H1 (cell line): ENCODE measurements at regions not wholly inside any gene's neighbourhood (a gene's known extent, or its start where the extent isn't known, plus 50 kb on each side); places are given as distances from the start of the nearest gene placed in this dataset.

Source experiments
- CTCF ChIA-PET: fragments of 300-600 bp; sonication (Branson Sonifier 250); formaldehyde crosslinking; loops from one replicate; lab custom pipeline; 2021; ENCODE audit not compliant: partially characterized antibody; lab: Charles Lee
- POLR2A ChIA-PET: fragments of 300-600 bp; sonication (Branson Sonifier 250); formaldehyde crosslinking; loops from one replicate; lab custom pipeline; 2021; ENCODE audit warnings: inconsistent platforms; ENCODE audit not compliant: partially characterized antibody; lab: Charles Lee
- DNase-seq, 2 experiments: peaks; one replicate each; pipeline versions ENCODE4 v3.0.0 to v3.0.0-alpha.2; 2010 to 2022; ENCODE audit warnings: low spot score in 2 of 2, low read depth in 1 of 2, mixed read lengths in 1 of 2
- FAIRE-seq: peaks from 2 replicates; lab custom pipeline; 2011; peaks lifted over from hg19 to GRCh38; lab: Jason Lieb, UNC
- H2AFZ ChIP-seq: 2 replicates; pipeline ENCODE4 v1.8.1; 2012; ENCODE audit warnings: low read length, inconsistent platforms
- H2AK5ac ChIP-seq: 2 replicates; pipeline ENCODE4 v1.6.1; 2013; ENCODE audit warnings: low read depth, low read length
- H2BK120ac ChIP-seq: replicated peaks from 2 replicates; pipeline ENCODE3; 2013; ENCODE audit warnings: low read depth, low read length, inconsistent platforms
- H2BK12ac ChIP-seq: 2 replicates; pipeline ENCODE4 v1.6.1; 2013; ENCODE audit warnings: low read depth, low read length
- H2BK15ac ChIP-seq: 2 replicates; pipeline ENCODE4 v1.6.1; 2013; ENCODE audit warnings: low read length
- H2BK20ac ChIP-seq: 2 replicates; pipeline ENCODE4 v1.6.1; 2013; ENCODE audit warnings: low read length
- H2BK5ac ChIP-seq: 2 replicates; pipeline ENCODE4 v1.6.1; 2013; ENCODE audit warnings: low read depth, low read length
- H3K14ac ChIP-seq: 2 replicates; pipeline ENCODE4 v1.6.1; 2013; ENCODE audit warnings: inconsistent platforms; ENCODE audit not compliant: insufficient read length
- H3K18ac ChIP-seq: 2 replicates; pipeline ENCODE4 v1.6.1; 2013; ENCODE audit warnings: low read length; ENCODE audit errors: extremely low read depth
- H3K23ac ChIP-seq: 2 replicates; pipeline ENCODE4 v1.6.1; 2013; ENCODE audit warnings: inconsistent platforms; ENCODE audit not compliant: insufficient read length
- H3K23me2 ChIP-seq: 2 replicates; pipeline ENCODE4 v1.6.1; 2013; ENCODE audit warnings: low read depth, low read length
- H3K27ac ChIP-seq: 2 replicates; pipeline ENCODE4 v1.6.1; 2011; ENCODE audit warnings: low read depth, low read length, inconsistent platforms
- H3K27me3 ChIP-seq, 4 experiments: replicated peaks in 1 of 4; 1 replicate in 1 of 4; 2 replicates in 3 of 4; pipeline versions ENCODE4 v1.6.1 to v1.8.1; 2011 to 2013; ENCODE audit warnings: low read length in 3 of 4, mild to moderate bottlenecking in 3 of 4, inconsistent platforms in 2 of 4, mixed read lengths in 2 of 4, moderate library complexity in 1 of 4; ENCODE audit not compliant: control insufficient read depth in 3 of 4, insufficient read depth in 3 of 4; ENCODE audit errors: extremely low read depth in 1 of 4
- H3K36me3 ChIP-seq, 4 experiments: 2 replicates each; pipeline versions ENCODE4 v1.6.1 to v1.8.1; 2011 to 2013; ENCODE audit warnings: mild to moderate bottlenecking in 4 of 4, low read length in 3 of 4, moderate library complexity in 2 of 4, control low read depth in 1 of 4, inconsistent platforms in 1 of 4; ENCODE audit not compliant: insufficient read depth in 4 of 4, control insufficient read depth in 2 of 4
- H3K4ac ChIP-seq: replicated peaks from 2 replicates; pipeline ENCODE3; 2013; ENCODE audit warnings: low read length, low read depth, mixed read lengths, inconsistent platforms; ENCODE audit not compliant: insufficient read length
- H3K4me1 ChIP-seq, 4 experiments: replicated peaks in 1 of 4; 1 replicate in 1 of 4; 2 replicates in 3 of 4; pipeline versions ENCODE4 v1.6.1 to v1.8.1; 2011 to 2013; ENCODE audit warnings: low read length in 3 of 4, inconsistent platforms in 2 of 4, mixed read lengths in 1 of 4; ENCODE audit not compliant: insufficient read depth in 4 of 4, control insufficient read depth in 3 of 4
- H3K4me2 ChIP-seq, 2 experiments: 2 replicates each; pipeline versions ENCODE4 v1.6.1 to v1.8.1; 2011 to 2013; ENCODE audit warnings: low read depth in 2 of 2, low read length in 2 of 2, control low read depth in 1 of 2, inconsistent platforms in 1 of 2, mild to moderate bottlenecking in 1 of 2; ENCODE audit not compliant: insufficient read depth in 1 of 2
- H3K4me3 ChIP-seq, 4 experiments: fragments of 200-600, 300-600 bp in 1 of 4; sonication (generic), shearing (Covaris generic), sonication (Bioruptor Twin) in 1 of 4; 2 replicates each; pipeline versions ENCODE4 v1.5.1 to v1.8.1; 2011 to 2016; ENCODE audit warnings: low read length in 4 of 4, low read depth in 3 of 4, control low read depth in 2 of 4, inconsistent platforms in 2 of 4, mild to moderate bottlenecking in 2 of 4, mixed read lengths in 1 of 4, moderate library complexity in 1 of 4; ENCODE audit not compliant: insufficient read depth in 2 of 4; ENCODE audit errors: extremely low read depth in 1 of 4
- H3K56ac ChIP-seq: replicated peaks from 2 replicates; pipeline ENCODE3; 2013; ENCODE audit warnings: low read depth, mild to moderate bottlenecking, mixed read lengths, low read length, inconsistent platforms; ENCODE audit not compliant: insufficient read length
- H3K79me1 ChIP-seq: 2 replicates; pipeline ENCODE4 v1.6.1; 2013; ENCODE audit warnings: low read depth, low read length, control low read depth
- H3K79me2 ChIP-seq, 2 experiments: 2 replicates each; pipeline versions ENCODE4 v1.6.1 to v1.8.1; 2012 to 2013; ENCODE audit warnings: low read length in 2 of 2, mild to moderate bottlenecking in 2 of 2, inconsistent platforms in 1 of 2; ENCODE audit not compliant: insufficient read depth in 2 of 2, control insufficient read depth in 1 of 2
- H3K9ac ChIP-seq, 4 experiments: replicated peaks in 1 of 4; 1 replicate in 1 of 4; 2 replicates in 3 of 4; pipeline versions ENCODE4 v1.6.1 to v1.8.1; 2011 to 2013; ENCODE audit warnings: low read depth in 3 of 4, low read length in 3 of 4, control low read depth in 2 of 4, mild to moderate bottlenecking in 2 of 4, moderate library complexity in 2 of 4, inconsistent platforms in 1 of 4; ENCODE audit errors: extremely low read depth in 1 of 4
- H3K9me3 ChIP-seq, 2 experiments: 2 replicates each; pipeline versions ENCODE4 v1.6.1 to v1.8.1; 2012 to 2013; ENCODE audit warnings: mild to moderate bottlenecking in 2 of 2, moderate library complexity in 2 of 2, control low read depth in 1 of 2, inconsistent platforms in 1 of 2, low read depth in 1 of 2, low read length in 1 of 2, mixed read lengths in 1 of 2; ENCODE audit not compliant: insufficient read depth in 2 of 2
- H4K20me1 ChIP-seq, 2 experiments: replicated peaks in 1 of 2; 2 replicates each; pipeline versions ENCODE3 to v1.8.1; 2011 to 2013; ENCODE audit warnings: inconsistent platforms in 2 of 2, low read length in 2 of 2, mild to moderate bottlenecking in 1 of 2; ENCODE audit not compliant: insufficient read depth in 2 of 2, control insufficient read depth in 1 of 2
- H4K5ac ChIP-seq: 2 replicates; pipeline ENCODE4 v1.6.1; 2013; ENCODE audit warnings: low read length, low read depth, mixed read lengths, inconsistent platforms; ENCODE audit not compliant: insufficient read length
- H4K8ac ChIP-seq: 2 replicates; pipeline ENCODE4 v1.8.0; 2013; ENCODE audit warnings: mild to moderate bottlenecking, moderate library complexity, low read length, inconsistent platforms; ENCODE audit not compliant: insufficient read depth; ENCODE audit errors: extremely low read depth
- H4K91ac ChIP-seq: replicated peaks from 2 replicates; pipeline ENCODE3; 2013; ENCODE audit warnings: low read length, mixed read lengths, inconsistent platforms; ENCODE audit not compliant: insufficient read length
- CEBPB ChIP-seq: IDR thresholded peaks from 2 replicates; pipeline ENCODE4 v1.6.1; 2012; ENCODE audit warnings: low read depth, low read length
- CTBP2 ChIP-seq: IDR thresholded peaks from 2 replicates; pipeline ENCODE4 v1.7.0; 2011; ENCODE audit warnings: borderline replicate concordance, mild to moderate bottlenecking, moderate library complexity, mixed read lengths, low read length; ENCODE audit not compliant: insufficient read depth, insufficient read length
- EGR1 ChIP-seq: IDR thresholded peaks from 2 replicates; pipeline ENCODE4 v1.6.1; 2011; ENCODE audit warnings: low read depth, low read length, borderline replicate concordance
- KDM4A ChIP-seq: IDR thresholded peaks from one replicate; pipeline ENCODE4 v1.7.1; 2012; ENCODE audit warnings: low read depth, mild to moderate bottlenecking, moderate library complexity, low read length, inconsistent platforms; ENCODE audit not compliant: severe bottlenecking
- NANOG ChIP-seq: IDR thresholded peaks from 2 replicates; pipeline ENCODE4 v1.6.1; 2011; ENCODE audit warnings: low read length, low read depth, mild to moderate bottlenecking, inconsistent platforms; ENCODE audit not compliant: insufficient read depth, poor library complexity, severe bottlenecking
- POLR2AphosphoS5 ChIP-seq: IDR thresholded peaks from 2 replicates; pipeline ENCODE4 v1.6.1; 2011; ENCODE audit warnings: low read depth, low read length
- RXRA ChIP-seq: IDR thresholded peaks from 2 replicates; pipeline ENCODE4 v1.6.1; 2011; ENCODE audit warnings: low read depth, mild to moderate bottlenecking, low read length, moderate library complexity; ENCODE audit not compliant: insufficient read depth
- WGBS, 2 experiments: shearing (Covaris generic) in 1 of 2; methylation state at CpG; one replicate each; pipeline versions ENCODE4 v1.1.6 to v1.1.7; 2013 to 2015; ENCODE audit warnings: low lambda C conversion rate in 2 of 2, mixed read lengths in 2 of 2, inconsistent platforms in 1 of 2, low coverage in 1 of 2, missing lambda C conversion rate in 1 of 2; ENCODE audit not compliant: insufficient replicate concordance in 2 of 2, insufficient coverage in 1 of 2, insufficient read length in 1 of 2; ENCODE audit errors: extremely low coverage in 1 of 2, missing lambda C conversion rate in 1 of 2; 5-methylcytosine and 5-hydroxymethylcytosine counted together

GRCh38 chr10:37619336-37619735, 238.1 kb downstream of the ZNF248 start:
- no peaks in the 10 kb centered on the region for H3K4me1 ChIP-seq
- H2BK15ac ChIP-seq: no peak overlapping the region
- H3K27ac ChIP-seq: no peak overlapping the region
- peaks cover 0 to 1% (median 0%) of the 10 kb centered on the region in 4 experiments; a peak in 1 of 7 replicates for H3K27me3 ChIP-seq
- ChIA-PET CTCF (interaction anchor here (0.6 kb wide), 1 partner anchor 1088 kb away, joined by 3 read pairs; no protein-coding TSS in a partner anchor), POLR2A (no interaction called here)
- H3K4me2 ChIP-seq: no peak overlapping the region
- H4K5ac ChIP-seq: no peak overlapping the region
- H3K56ac ChIP-seq: no peak overlapping the region
- H4K20me1 ChIP-seq: no peaks in the 10 kb centered on the region
- H2BK5ac ChIP-seq: no peak overlapping the region
- no peak overlapping the region for H3K14ac ChIP-seq
- H3K18ac ChIP-seq: no peak overlapping the region
- H3K79me1 ChIP-seq: no peaks in the 10 kb centered on the region
- no peaks in the 10 kb centered on the region for H3K36me3 ChIP-seq
- 62% methylated on average over 3 of the region's 3 CpGs; no CpG with 5 or more reads in 1 of the 2 experiments for WGBS, 2 experiments
- H3K79me2 ChIP-seq: no peaks in the 10 kb centered on the region
- DNase-seq: no peak
- H2BK20ac ChIP-seq: no peak overlapping the region
- peaks cover 70 to 79% of the 10 kb centered on the region in 2 experiments for H3K9me3 ChIP-seq
- no peak overlapping the region for H4K91ac ChIP-seq
- H2BK120ac ChIP-seq: no peak overlapping the region
- H2AFZ ChIP-seq: no peak overlapping the region
- H2AK5ac ChIP-seq: no peak overlapping the region
- FAIRE-seq: no peak
- no peak overlapping the region for H3K23ac ChIP-seq
- TF ChIP-seq CTBP2 (no peak), NANOG (no peak), POLR2AphosphoS5 (no peak), KDM4A (no peak), CEBPB (no peak), EGR1 (no peak), RXRA (no peak)
- H3K9ac ChIP-seq: no peak overlapping the region
- no peak overlapping the region for H2BK12ac ChIP-seq
- H3K4ac ChIP-seq: no peak overlapping the region
- H4K8ac ChIP-seq: no peak overlapping the region
- H3K23me2 ChIP-seq: no peaks in the 10 kb centered on the region
- no peak overlapping the region for H3K4me3 ChIP-seq
